GDM1 (cell line): ENCODE measurements at regions not wholly inside any gene's neighbourhood (a gene's known extent, or its start where the extent isn't known, plus 50 kb on each side); places are given as distances from the start of the nearest gene placed in this dataset.

Experiments used
- DNase-seq: peaks from one replicate; lab custom pipeline; 2025; lab: John Stamatoyannopoulos, UW

GRCh38 chr4:124321364-124321763 lies 391.2 kb downstream of the ANKRD50 start:
- DNase-seq: no peak

DNA sequence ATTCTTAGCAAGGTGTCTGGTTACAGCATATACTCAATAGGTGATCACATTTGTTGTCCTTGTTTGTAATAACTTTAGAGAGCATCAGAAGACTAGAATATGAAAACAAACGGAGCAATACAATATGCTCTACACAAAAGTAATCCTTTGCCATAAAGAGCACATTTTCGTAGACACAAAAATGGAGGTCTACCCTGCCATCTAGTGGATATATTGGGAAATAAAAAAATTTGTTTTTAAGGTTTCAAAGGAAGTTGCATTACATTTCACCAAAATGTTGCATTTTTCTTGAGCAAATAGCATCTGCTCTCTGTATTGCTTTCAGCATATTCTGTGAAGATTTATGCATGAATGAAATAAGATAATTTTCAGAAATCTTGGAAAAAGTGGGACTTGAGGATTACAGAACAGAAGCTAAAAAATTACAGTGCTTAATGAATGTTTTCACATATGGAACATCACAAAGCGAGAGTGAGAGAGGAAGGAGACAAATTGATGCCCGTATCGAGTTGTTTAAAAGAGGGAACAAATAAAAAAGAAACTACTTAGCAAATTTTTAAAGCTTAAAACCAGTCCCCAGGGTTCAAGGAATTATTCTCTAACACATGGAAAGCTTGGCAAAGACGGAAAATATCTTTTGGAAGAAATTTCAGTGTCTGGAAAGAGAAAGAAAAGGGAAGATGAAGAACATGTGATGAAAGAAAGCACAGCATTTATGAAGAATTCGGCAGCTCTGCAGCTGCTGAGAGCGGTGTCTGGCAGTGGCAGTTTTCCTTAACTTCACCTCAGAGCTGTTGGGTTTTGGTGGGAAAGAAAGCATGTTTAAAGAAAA lies 390.1 kb downstream of the ANKRD50 start:
- DNase-seq: no peak

- no peak for DNase-seq
Measured at GRCh38 chr4:124325690-124326089, 386.8 kb downstream of the ANKRD50 start.

DNA sequence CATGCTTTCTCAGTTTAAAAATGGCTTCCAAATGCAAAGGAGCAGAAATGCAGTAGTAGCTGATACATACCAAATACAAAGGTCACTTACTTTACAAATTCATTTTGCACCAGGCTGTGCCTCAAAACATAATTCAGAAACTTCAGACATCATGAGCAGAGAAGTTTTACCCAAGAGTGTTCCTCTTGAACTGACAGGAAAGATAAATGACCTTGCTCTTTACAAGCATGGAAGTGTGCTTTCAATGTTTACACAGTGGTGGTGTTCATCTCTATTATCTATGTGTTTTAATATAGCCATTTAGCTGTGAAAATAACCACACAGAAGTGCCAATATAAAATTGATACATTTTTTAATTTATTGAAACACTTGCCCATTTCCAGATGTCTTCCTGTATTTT lies 383.4 kb downstream of the ANKRD50 start:
- DNase-seq: no peak

DNA sequence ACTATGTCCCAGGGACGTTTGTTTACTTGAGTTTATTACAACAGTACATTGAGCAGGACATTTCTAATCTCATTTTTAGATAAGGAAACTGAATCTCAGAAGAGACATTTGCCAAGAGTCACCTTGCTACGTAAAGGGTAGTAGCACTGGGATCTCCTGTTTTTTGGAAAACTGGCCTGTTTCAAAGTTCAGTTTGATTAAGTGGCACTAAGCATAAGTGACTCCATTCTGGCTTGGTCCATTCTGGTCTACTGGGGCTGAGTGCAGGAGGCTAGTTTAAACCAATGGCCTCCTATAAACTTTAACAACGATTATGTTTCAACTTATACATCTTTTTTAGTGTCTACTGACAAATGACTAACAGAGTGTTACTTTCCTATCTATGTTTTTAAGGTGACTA lies 382.5 kb downstream of the ANKRD50 start:
- DNase-seq: no peak

DNA sequence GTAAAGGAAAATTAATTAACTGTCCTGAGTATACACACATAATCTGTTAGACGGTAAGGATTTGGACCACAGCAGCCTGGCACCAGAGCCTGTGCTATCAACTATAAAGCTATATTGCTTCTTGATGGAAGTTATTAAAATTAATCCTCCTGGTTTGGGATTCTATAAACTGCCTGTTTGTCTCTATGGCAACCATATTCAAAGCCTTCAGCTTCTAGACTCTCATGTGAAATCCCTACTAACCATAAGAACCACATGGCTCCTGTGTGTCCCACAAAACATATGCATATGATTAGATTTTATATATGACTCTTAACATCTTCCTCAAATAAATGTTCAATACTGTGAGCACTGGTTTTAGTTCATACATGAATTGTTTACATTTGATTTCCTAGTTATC lies 380.8 kb downstream of the ANKRD50 start:
- DNase-seq: no peak

DNA sequence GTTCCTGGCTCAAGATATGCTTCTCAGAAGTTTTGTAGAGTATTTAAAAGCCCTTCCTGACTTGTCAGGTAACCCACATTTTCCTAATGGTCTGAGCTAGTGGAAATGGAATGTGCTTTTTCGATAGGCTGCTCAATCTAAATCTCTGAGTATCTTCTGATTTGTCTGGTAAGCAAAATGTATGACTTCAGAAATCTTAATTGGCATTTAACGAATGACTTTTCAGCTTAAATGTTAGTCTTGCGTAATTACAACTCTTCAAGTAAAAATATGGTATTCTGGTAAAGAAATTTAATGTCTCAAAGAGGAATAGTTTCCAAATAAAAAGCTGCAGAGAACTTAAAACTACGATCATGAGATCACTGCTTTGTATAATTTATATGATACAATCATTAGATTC lies 379.1 kb downstream of the ANKRD50 start:
- no peak for DNase-seq

DNA sequence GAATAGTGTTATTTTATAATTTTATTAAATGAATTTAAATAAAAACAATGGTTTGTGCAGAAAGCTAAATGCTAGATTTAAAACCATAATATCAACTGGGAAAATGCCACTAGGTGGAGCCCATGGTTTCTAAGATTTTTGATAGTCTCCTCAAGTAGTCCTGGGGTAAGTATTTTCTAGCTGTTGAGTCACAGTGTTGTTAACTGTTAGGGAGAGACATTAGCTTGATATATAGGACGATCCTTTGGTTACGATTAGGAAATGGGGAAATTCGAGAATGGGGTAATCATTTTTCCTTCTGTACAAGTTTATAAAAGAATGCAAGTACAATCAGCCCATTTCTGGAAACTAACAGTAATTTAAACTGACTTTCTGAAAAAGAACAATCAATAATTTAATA lies 378.4 kb downstream of the ANKRD50 start:
- no peak for DNase-seq

DNA sequence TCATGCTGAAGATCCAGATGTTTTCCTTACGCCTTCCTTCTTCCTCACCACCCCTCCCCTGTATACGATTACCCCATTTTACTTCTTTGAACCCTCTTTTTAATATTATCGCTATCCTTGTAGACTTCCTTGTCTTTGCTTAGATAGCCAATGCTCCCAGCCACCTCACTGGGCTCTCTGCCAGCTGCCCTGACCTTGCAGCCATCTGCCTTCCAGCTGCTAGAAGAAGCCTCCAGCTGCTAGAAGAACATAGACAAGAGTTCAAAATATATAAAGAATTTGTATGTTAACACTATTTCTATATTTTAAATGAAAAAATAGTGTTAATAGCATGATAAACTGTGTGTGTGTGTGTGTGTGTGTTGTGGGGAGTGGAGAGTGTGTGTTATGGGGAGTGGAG lies 374.7 kb downstream of the ANKRD50 start:
- no peak for DNase-seq

DNA sequence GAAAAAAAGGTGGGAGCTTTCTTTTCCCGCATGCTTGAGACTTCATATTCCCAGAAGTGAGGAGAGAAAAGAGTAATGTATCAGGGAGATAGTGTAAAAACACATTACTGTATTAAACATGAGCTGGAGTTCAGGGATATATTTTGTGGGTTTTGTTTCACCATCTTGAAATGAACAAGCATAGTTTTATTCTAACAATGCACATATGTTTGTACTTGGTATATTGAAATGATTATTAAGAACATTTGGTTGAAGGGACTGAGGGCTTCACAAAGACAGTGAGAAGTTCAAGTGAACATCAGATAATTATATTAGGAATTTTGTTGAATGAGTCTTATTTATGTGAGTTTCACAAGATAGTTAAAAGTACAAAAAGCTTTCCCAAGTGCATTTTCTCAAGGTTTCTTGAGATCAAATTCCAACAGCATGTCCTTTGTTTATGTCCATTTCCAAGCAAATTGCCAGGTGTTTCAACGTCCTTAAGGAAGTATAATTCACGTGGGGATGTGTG lies 368.8 kb downstream of the ANKRD50 start:
- DNase-seq: no peak

- no peak for DNase-seq
Measured at GRCh38 chr4:124372916-124373315, 339.6 kb downstream of the ANKRD50 start.

- DNase-seq: no peak
Measured at GRCh38 chr4:124386163-124386562, 326.4 kb downstream of the ANKRD50 start.

DNA sequence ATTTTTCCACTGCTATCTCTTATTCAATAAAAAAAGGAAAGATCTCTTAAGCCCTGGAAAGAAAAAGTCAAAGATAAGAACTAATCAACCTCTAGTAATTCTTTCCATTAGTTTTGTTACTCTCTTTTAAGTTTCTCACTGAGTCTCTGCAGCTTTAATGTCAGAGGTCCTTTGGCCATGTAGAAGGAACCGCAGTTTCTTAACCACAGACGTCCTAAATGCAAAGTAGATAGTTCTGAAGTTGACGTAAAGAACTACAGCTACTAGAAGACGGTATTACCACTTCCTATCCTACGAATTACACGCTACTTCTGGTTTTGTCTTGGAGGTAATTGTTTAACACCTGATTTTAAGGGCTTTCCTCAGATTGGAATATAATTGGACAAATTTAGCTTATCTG lies 325.9 kb downstream of the ANKRD50 start:
- no peak for DNase-seq

DNA sequence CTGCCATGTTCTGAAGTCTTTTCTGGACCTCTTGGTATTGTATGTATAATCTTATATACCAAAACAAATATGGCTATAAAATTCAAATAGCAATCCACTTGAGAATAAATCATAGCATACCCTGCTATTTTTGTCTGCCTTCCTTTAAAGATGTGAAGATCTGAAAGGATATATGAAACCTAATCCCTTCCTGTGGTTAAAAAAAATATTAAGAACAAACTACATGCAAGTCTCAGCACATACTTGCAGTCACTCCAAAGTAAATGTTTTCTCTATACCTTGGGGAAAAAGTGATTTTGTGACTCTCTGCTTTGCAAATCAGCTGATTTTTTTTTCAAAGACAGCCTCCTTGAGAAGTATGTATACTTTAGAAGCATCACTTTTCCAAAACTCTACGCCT lies 322.9 kb downstream of the ANKRD50 start:
- no peak for DNase-seq

DNA sequence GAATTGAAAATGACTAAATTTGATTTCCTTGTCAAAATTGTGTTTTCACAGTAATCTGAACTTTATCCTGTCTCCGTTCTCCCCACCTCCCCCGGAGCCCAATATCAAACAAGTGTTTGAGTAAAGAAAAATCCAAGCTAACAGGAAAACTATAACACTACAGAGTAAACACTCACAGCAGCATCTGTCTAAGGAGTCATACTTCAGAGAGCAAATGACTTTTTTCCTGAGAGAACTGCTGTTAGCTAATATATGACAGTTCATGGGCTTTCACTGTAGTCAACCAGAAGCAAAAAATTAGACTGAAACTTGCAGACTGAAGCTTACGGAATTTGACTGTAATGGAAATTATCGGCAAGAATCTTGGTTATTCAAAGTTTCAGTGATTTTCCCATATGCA lies 321.7 kb downstream of the ANKRD50 start:
- DNase-seq: no peak

- DNase-seq: no peak
Measured at GRCh38 chr4:124396333-124396732, 316.2 kb downstream of the ANKRD50 start.

- no peak for DNase-seq
Measured at GRCh38 chr4:124401606-124402005, 310.9 kb downstream of the ANKRD50 start.

- no peak for DNase-seq
Measured at GRCh38 chr4:124409044-124409443, 303.5 kb downstream of the ANKRD50 start.

- DNase-seq: no peak
Measured at GRCh38 chr4:124414276-124415040, 298.1 kb downstream of the ANKRD50 start.

- DNase-seq: no peak
Measured at GRCh38 chr4:124415146-124415545, 297.4 kb downstream of the ANKRD50 start.

- DNase-seq: no peak
Measured at GRCh38 chr4:124417371-124417770, 295.2 kb downstream of the ANKRD50 start.

DNA sequence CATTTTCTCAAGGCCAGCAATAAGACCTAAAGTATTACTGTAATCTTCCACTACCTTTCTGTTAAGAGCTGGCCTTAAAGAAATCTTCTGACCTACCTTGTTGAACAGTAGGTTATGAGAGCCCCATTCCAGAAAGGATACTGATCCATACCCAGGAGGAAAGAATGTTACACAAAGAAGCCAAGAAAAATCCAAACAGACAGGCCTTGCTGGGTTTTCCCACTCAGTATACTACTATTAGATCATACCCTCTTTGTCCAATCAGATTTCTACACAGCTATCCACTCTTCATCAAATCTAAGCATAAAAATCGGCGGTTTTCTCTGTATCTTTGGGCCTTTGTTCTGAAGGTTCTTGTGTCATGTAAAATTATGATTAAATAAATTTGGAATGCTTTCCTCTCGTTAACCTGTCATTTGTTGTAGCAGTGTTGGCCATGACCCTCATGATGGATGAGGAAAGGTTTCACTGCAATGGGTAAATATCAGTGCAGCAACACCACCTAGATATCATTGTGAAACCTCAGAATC lies 292.3 kb downstream of the ANKRD50 start:
- no peak for DNase-seq

GRCh38 chr4:124423160-124423559 lies 289.4 kb downstream of the ANKRD50 start:
- DNase-seq: no peak
